Activated naive CD4-positive, alpha-beta T cell treated with anti-CD3 and anti-CD28 coated beads, Interleukin-2, amount 10 ng/mL, durations not matched to agents 7 days and 5 days (primary cell): ENCODE measurements at regions not wholly inside any gene's neighbourhood (a gene's known extent, or its start where the extent isn't known, plus 50 kb on each side); places are given as distances from the start of the nearest gene placed in this dataset.

Experiments
- CTCF ChIA-PET: fragments of 350-600 bp; sonication (Branson Sonifier 250); formaldehyde crosslinking; loops from one replicate; lab custom pipeline; 2021; ENCODE audit warnings: antibody characterized with exemption; lab: Charles Lee
- DNase-seq: peaks from one replicate; pipeline ENCODE4 v3.0.0-alpha.2; 2020
- H3K27ac Mint-ChIP-seq: one replicate; pipeline ENCODE4 v1.8.0; 2021; ENCODE audit warnings: mild to moderate bottlenecking, moderate library complexity, mixed read lengths
- H3K27me3 Mint-ChIP-seq: one replicate; pipeline ENCODE4 v1.8.0; 2021; ENCODE audit warnings: mild to moderate bottlenecking, mixed read lengths
- H3K36me3 Mint-ChIP-seq: one replicate; pipeline ENCODE4 v1.8.0; 2021; ENCODE audit warnings: mixed read lengths
- H3K4me1 Mint-ChIP-seq: one replicate; pipeline ENCODE4 v1.8.0; 2021; ENCODE audit warnings: mixed read lengths
- H3K4me3 Mint-ChIP-seq: one replicate; pipeline ENCODE4 v1.8.0; 2021; ENCODE audit warnings: mild to moderate bottlenecking, moderate library complexity, mixed read lengths
- H3K9me3 Mint-ChIP-seq: one replicate; pipeline ENCODE4 v1.8.0; 2021; ENCODE audit warnings: mixed read lengths

GRCh38 chr4:138055890-138056289 is 186.3 kb downstream of the SLC7A11 start:
- DNase-seq, result no peak
- Mint-ChIP-seq H3K9me3 (no peaks in the 10 kb centered on the region), H3K27ac (no peak overlapping the region), H3K27me3 (no peaks in the 10 kb centered on the region), H3K4me3 (no peak overlapping the region), H3K4me1 (no peaks in the 10 kb centered on the region), H3K36me3 (no peaks in the 10 kb centered on the region)
- CTCF ChIA-PET, result no interaction called here

GRCh38 chr4:138053641-138054301 is 188.4 kb downstream of the SLC7A11 start:
- no peaks in the 10 kb centered on the region for H3K36me3 Mint-ChIP-seq
- H3K4me3 Mint-ChIP-seq, result no peak overlapping the region
- H3K9me3 Mint-ChIP-seq, result no peaks in the 10 kb centered on the region
- H3K27me3 Mint-ChIP-seq, result no peaks in the 10 kb centered on the region
- H3K4me1 Mint-ChIP-seq, result no peaks in the 10 kb centered on the region
- CTCF ChIA-PET, result no interaction called here
- no peak for DNase-seq
- H3K27ac Mint-ChIP-seq, result no peak overlapping the region

DNA sequence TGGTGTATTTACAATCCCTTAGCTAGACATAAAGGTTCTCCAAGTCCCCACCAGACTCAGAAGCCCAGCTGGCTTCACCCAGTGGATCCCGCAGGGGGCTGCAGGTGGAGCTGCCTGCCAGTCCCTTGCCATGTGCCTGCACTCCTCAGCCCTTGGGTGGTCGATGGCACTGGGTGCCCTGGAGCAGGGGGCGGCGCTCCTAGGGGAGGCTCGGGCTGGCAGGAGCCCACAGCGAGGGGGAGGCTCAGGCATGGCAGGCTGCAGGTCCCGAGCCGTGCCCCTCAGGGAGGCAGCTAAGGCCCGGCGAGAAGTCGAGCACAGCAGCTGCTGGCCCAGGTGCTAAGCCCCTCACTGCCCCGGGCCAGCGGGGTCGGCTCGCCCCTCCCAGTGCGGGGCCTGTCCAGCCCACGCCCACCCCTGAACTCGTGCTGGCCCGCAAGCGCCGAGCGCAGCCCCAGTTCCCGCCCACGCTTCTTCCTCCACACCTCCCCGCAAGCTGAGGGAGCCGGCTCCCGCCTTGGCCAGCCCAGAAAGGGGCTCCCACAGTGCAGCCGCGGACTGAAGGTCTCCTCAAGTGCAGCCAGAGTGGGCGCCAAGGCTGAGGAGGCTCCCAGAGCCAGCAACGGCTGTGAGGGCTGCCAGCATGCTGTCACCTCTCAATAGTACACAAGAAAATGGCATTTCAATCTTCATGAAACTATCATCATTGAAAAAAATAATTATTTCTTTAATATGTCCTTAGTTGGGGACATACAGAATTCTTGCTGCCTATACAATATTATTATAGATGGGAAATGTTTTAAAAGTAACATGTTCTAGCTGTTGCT is 189.1 kb downstream of the SLC7A11 start:
- Mint-ChIP-seq H3K27ac (no peak overlapping the region), H3K27me3 (no peaks in the 10 kb centered on the region), H3K9me3 (no peaks in the 10 kb centered on the region), H3K4me1 (no peaks in the 10 kb centered on the region), H3K4me3 (no peak overlapping the region), H3K36me3 (no peaks in the 10 kb centered on the region)
- CTCF ChIA-PET, result no interaction called here
- DNase-seq, result no peak

GRCh38 chr4:138051157-138051556 is 191.0 kb downstream of the SLC7A11 start:
- Mint-ChIP-seq H3K9me3 (no peaks in the 10 kb centered on the region), H3K27ac (no peak overlapping the region), H3K27me3 (no peaks in the 10 kb centered on the region), H3K36me3 (no peaks in the 10 kb centered on the region), H3K4me1 (no peaks in the 10 kb centered on the region), H3K4me3 (no peak overlapping the region)
- no peak for DNase-seq
- CTCF ChIA-PET, result no interaction called here

DNA sequence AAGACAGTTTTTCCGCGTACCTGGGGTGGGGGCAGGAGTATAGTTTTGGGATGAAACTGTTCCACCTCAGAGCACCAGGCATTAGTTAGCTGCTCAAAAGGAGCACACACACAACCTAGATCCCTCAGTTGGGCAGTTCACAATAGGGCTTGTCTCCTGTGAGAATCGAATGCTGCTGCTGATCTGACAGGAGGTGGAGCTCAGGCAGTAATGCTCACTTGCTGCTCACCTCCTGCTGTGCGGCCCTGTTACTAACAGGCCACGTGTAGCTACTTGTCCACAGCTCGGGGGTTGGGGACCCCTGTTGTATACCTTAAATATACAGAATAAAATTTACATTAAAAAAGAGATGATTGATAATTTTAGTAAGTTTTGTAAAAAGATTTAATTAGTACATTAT is 191.5 kb downstream of the SLC7A11 start:
- H3K9me3 Mint-ChIP-seq, result no peaks in the 10 kb centered on the region
- no peaks in the 10 kb centered on the region for H3K36me3 Mint-ChIP-seq
- H3K27ac Mint-ChIP-seq, result no peak overlapping the region
- H3K4me3 Mint-ChIP-seq, result no peak overlapping the region
- no peaks in the 10 kb centered on the region for H3K4me1 Mint-ChIP-seq
- CTCF ChIA-PET, result no interaction called here
- DNase-seq, result no peak
- H3K27me3 Mint-ChIP-seq, result no peaks in the 10 kb centered on the region

GRCh38 chr4:138049355-138049754 is 192.8 kb downstream of the SLC7A11 start:
- DNase-seq, result no peak
- H3K4me3 Mint-ChIP-seq, result no peak overlapping the region
- no peaks in the 10 kb centered on the region for H3K36me3 Mint-ChIP-seq
- no peaks in the 10 kb centered on the region for H3K4me1 Mint-ChIP-seq
- no peaks in the 10 kb centered on the region for H3K9me3 Mint-ChIP-seq
- no peak overlapping the region for H3K27ac Mint-ChIP-seq
- H3K27me3 Mint-ChIP-seq, result no peaks in the 10 kb centered on the region
- CTCF ChIA-PET, result no interaction called here

- H3K27me3 Mint-ChIP-seq, result no peaks in the 10 kb centered on the region
- no peak for DNase-seq
- no peaks in the 10 kb centered on the region for H3K36me3 Mint-ChIP-seq
- no peaks in the 10 kb centered on the region for H3K4me1 Mint-ChIP-seq
- no peak overlapping the region for H3K4me3 Mint-ChIP-seq
- H3K27ac Mint-ChIP-seq, result no peak overlapping the region
- CTCF ChIA-PET, result no interaction called here
- H3K9me3 Mint-ChIP-seq, result no peaks in the 10 kb centered on the region
Measured at GRCh38 chr4:138047290-138047689, 194.9 kb downstream of the SLC7A11 start.

DNA sequence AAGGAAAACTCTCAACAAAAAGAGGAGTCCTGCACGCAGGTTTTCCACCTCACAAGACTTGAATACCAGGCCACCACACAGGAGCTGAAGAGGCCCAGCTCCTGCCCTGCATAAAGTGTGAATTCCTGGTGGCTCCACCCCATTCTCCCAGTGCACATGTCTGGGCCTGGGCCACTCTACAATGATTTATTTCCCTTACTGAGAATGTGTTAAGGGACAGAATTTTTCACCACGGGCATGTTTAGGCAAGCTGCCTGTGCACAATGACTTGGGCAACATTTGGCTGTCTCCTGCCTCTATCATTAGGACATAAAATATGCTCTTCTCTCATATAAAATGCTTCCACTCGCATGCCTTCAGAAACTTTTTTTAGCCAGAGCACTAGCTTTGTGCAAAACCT is 197.1 kb downstream of the SLC7A11 start:
- no peaks in the 10 kb centered on the region for H3K9me3 Mint-ChIP-seq
- H3K27ac Mint-ChIP-seq, result no peak overlapping the region
- no peaks in the 10 kb centered on the region for H3K36me3 Mint-ChIP-seq
- no peak overlapping the region for H3K4me3 Mint-ChIP-seq
- DNase-seq, result no peak
- no peaks in the 10 kb centered on the region for H3K27me3 Mint-ChIP-seq
- CTCF ChIA-PET, result no interaction called here
- no peaks in the 10 kb centered on the region for H3K4me1 Mint-ChIP-seq

DNA sequence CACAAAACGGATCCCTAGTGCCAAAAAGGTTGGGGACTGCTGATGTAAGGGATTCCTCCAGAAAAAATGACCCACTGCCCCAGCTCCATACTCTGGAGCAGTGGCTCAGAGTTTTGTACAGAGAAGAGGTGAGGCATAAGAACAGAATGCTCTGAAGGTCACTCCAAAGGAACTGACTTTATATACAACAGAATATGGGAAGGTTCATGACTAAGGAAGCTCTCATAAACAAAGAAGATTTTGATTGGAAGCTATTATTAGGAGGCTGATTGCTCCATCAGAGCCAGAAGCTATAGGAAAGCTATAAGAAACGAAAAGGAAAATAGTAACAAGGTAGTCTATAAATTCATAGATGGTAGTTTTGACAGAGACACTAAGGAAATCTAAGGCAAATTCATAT is 203.1 kb downstream of the SLC7A11 start:
- Mint-ChIP-seq H3K4me3 (no peak overlapping the region), H3K4me1 (no peaks in the 10 kb centered on the region), H3K36me3 (no peaks in the 10 kb centered on the region), H3K27me3 (no peaks in the 10 kb centered on the region), H3K27ac (no peak overlapping the region), H3K9me3 (no peaks in the 10 kb centered on the region)
- DNase-seq, result no peak
- CTCF ChIA-PET, result no interaction called here

DNA sequence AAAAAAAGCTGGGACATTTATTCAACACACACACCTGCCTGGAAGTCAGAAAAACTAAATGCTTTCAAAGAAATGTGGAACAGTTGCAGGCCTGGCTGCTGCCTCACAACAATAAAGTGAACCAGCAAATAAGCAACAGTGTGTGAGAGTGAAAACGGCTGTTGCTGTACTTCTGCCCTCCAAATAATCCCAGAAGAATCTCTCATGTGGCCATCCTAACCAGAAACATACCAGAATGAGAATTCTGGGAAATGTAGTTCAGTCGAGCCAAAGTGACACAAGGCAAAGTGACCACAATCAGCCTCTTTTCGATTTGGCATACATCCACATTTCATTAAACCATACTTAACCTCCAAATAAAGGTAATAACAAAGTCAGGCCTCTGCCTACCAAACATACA is 204.5 kb downstream of the SLC7A11 start:
- no peaks in the 10 kb centered on the region for H3K36me3 Mint-ChIP-seq
- H3K4me3 Mint-ChIP-seq, result no peak overlapping the region
- no peak for DNase-seq
- CTCF ChIA-PET, result no interaction called here
- no peak overlapping the region for H3K27ac Mint-ChIP-seq
- no peaks in the 10 kb centered on the region for H3K27me3 Mint-ChIP-seq
- H3K4me1 Mint-ChIP-seq, result no peaks in the 10 kb centered on the region
- no peaks in the 10 kb centered on the region for H3K9me3 Mint-ChIP-seq

DNA sequence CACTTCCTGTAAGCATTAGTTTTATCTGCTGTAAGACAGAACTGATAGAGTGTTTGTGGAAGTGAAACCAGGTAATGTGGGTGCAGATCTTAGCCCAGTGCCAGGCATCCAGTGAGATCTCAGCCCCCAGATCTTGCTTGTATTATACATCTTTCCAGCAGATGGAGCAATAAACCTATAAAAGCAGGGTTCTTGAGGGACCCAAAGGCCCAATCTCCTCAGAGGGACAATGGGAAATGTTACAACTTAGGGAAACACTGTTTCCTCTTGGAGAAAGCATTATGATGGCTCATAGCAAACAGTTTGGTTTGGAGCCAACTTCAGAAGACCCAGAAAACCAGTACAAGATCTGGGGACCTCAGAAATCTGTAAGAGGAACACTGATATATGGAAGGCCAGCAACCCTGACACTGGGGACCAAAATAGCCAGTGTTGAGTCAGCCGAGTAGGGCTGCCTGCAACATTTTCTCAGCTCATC is 206.3 kb downstream of the SLC7A11 start:
- Mint-ChIP-seq H3K4me1 (no peaks in the 10 kb centered on the region), H3K27ac (no peak overlapping the region), H3K36me3 (no peaks in the 10 kb centered on the region), H3K4me3 (no peak overlapping the region), H3K9me3 (no peaks in the 10 kb centered on the region), H3K27me3 (no peaks in the 10 kb centered on the region)
- CTCF ChIA-PET, result interaction anchor here (0.7 to 2.6 kb wide), 3 partner anchors 561 to 836 kb away, joined by 3 to 12 read pairs (median 6); no protein-coding TSS in a partner anchor
- DNase-seq, result no peak

DNA sequence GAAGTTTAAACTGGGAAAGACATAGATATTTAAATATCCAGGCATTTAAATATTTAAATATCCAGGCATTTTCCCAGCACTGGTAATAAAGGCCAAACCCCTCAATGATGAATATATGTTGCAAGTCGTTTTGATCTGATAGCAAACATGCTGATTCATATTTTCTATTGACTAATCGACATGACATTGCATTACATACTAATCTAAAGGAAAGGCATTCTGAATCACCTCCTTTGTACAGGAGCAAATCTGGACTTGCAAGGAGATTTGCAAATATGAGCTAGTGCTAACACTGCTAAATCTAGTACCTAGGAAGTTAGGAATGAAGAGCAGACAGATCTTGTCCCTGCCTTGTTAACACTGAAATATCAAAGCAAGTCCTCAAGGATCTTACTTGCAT is 207.3 kb downstream of the SLC7A11 start:
- no peaks in the 10 kb centered on the region for H3K4me1 Mint-ChIP-seq
- no peak for DNase-seq
- H3K27me3 Mint-ChIP-seq, result no peaks in the 10 kb centered on the region
- H3K4me3 Mint-ChIP-seq, result no peak overlapping the region
- H3K27ac Mint-ChIP-seq, result no peak overlapping the region
- H3K9me3 Mint-ChIP-seq, result no peaks in the 10 kb centered on the region
- no peaks in the 10 kb centered on the region for H3K36me3 Mint-ChIP-seq
- CTCF ChIA-PET, result interaction anchor here (1.8 to 2.6 kb wide), 2 partner anchors 646 to 836 kb away, joined by 6 to 12 read pairs; no protein-coding TSS in a partner anchor

DNA sequence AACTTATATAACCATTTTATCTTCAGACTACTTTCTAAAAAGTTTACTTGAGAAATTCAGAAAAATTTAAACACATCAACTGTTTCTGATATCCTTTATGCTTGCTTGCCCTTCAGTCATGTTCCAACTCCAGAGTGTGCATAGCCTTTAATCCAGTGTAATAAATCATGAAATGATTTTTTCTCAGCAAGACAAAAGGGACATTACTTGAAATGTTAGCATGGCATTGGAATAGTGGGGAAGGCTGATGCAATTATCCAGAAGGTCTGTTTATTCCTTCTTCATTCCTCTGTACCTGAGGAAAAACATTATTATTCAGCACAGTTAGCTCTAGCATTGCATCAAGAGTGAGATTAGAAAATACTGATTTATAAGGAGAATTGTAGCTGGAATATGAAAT is 209.9 kb downstream of the SLC7A11 start:
- CTCF ChIA-PET, result no interaction called here
- no peaks in the 10 kb centered on the region for H3K27me3 Mint-ChIP-seq
- no peak overlapping the region for H3K27ac Mint-ChIP-seq
- no peaks in the 10 kb centered on the region for H3K4me1 Mint-ChIP-seq
- no peaks in the 10 kb centered on the region for H3K9me3 Mint-ChIP-seq
- no peak overlapping the region for H3K4me3 Mint-ChIP-seq
- no peak for DNase-seq
- H3K36me3 Mint-ChIP-seq, result no peaks in the 10 kb centered on the region

DNA sequence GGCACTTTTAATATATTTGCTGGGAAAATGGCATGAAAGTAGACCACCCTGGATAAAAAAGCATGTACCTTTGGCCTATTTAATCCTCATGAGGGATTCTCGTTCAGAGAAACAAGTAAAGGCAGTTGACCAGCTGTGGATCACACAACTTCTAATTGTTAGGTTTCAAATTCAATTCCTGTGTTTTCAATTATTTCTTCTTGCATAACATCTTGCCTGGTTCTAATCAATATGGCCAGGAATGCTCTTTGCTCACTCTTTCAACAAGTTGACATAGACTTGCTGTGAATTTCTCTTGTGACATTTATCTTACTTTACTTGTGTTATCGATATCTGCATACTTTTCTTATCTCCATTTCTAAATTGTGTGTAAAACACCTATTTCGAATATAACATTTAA is 211.8 kb downstream of the SLC7A11 start:
- no peak for DNase-seq
- Mint-ChIP-seq H3K9me3 (no peaks in the 10 kb centered on the region), H3K36me3 (no peaks in the 10 kb centered on the region), H3K27ac (no peak overlapping the region), H3K4me3 (no peak overlapping the region), H3K4me1 (no peaks in the 10 kb centered on the region), H3K27me3 (no peaks in the 10 kb centered on the region)
- CTCF ChIA-PET, result no interaction called here

GRCh38 chr4:138028923-138029322 is 213.2 kb downstream of the SLC7A11 start:
- Mint-ChIP-seq H3K36me3 (no peaks in the 10 kb centered on the region), H3K4me1 (no peaks in the 10 kb centered on the region), H3K9me3 (no peaks in the 10 kb centered on the region), H3K27me3 (no peaks in the 10 kb centered on the region), H3K4me3 (no peak overlapping the region), H3K27ac (no peak overlapping the region)
- no peak for DNase-seq
- CTCF ChIA-PET, result interaction anchor here (1.3 kb wide), 1 partner anchor 62 kb away, joined by 4 read pairs; no protein-coding TSS in a partner anchor
